ENCODE measurements at regions not wholly inside any gene's neighbourhood (a gene's known extent, or its start where the extent isn't known, plus 50 kb on each side); places are given as distances from the start of the nearest gene placed in this dataset.

DNA sequence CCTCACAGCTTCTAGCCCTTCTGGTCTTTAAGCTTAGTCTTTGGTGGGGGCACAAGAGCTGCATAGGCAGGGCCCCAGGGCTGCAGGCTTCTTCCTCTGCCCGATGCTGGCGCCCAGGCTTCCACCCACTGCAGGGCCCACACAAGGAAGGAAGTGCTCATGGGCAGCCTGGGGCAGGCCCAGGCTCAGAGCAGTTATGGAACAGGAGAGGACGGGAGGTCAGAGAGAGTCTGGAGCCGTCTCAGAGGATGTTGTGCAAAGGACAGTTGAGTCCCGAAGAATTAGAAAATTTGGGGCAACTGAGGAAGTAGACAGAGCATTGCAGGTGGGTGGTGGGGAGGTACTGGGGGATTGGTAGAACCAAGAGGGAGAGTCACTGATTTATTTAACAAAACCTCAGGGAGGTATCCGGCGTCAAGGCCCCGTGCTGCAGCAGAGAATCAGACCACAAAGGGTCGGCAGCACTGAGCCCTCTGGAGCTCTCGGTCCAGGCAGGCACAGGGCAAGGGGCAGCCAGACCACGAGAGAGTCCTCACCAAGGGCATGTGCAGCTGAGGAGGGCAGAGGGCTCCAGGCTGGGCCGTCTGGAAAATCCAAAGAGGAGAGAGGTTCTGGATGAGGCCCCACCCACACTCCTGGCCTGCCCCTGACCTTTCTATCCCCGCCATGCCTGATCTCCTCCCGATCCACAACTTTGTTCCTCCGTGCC is 110.8 kb upstream of the GLI2 start:
- WGBS, 2 experiments (ENCODE audit: extremely low coverage in 1 of 2, insufficient coverage in 1 of 2, insufficient read length in 1 of 2, insufficient replicate concordance in 2 of 2, low coverage in 1 of 2, low lambda C conversion rate in 2 of 2, missing lambda C conversion rate in 1 of 2), result 83% methylated on average over 15 of the region's 15 CpGs; no CpG with 5 or more reads in 1 of the 2 experiments
- no peak overlapping the region for H3K18ac ChIP-seq (ENCODE audit: extremely low read depth, low read length)
- FAIRE-seq, result no peak
- TF ChIP-seq SIN3A (conservative IDR thresholded peaks at IDR 0.05 in 1 of 2, IDR thresholded peaks at IDR 0.05 in 1 of 2; ENCODE audit: low read depth in 1 of 2, low read length in 2 of 2), result no peak
- TF ChIP-seq CHD1 (IDR thresholded peaks at IDR 0.05; ENCODE audit: low read depth, low read length), result no peak
- no peak for TF ChIP-seq TAF7 (optimal IDR thresholded peaks at IDR 0.05; ENCODE audit: borderline replicate concordance, low read depth, low read length)
- no peak for TF ChIP-seq POLR2AphosphoS5 (IDR thresholded peaks at IDR 0.05; ENCODE audit: low read depth, low read length)
- TF ChIP-seq GTF2F1 (IDR thresholded peaks at IDR 0.05; ENCODE audit: borderline replicate concordance, low read depth, low read length), result no peak
- TF ChIP-seq SIRT6 (IDR thresholded peaks at IDR 0.05; ENCODE audit: low read length), result no peak
- TF ChIP-seq RAD21 (IDR thresholded peaks at IDR 0.05 in 1 of 2, conservative IDR thresholded peaks at IDR 0.05 in 1 of 2; ENCODE audit: low read depth in 2 of 2, low read length in 2 of 2), result no peak
- no peak for TF ChIP-seq HDAC2 (IDR thresholded peaks at IDR 0.05; ENCODE audit: borderline replicate concordance in 1 of 2, low read depth in 2 of 2, low read length in 2 of 2)
- no peak for TF ChIP-seq POU5F1 (IDR thresholded peaks at IDR 0.05; ENCODE audit: low read depth, low read length)
- TF ChIP-seq ATF2 (IDR thresholded peaks at IDR 0.05; ENCODE audit: low read length), result no peak
- no peak for TF ChIP-seq ZNF274 (IDR thresholded peaks at IDR 0.05; ENCODE audit: borderline replicate concordance, extremely low read depth, low read length)

More for the DNA sequence above, 110.8 kb upstream of the GLI2 start:
- Histone ChIP-seq H4K20me1 (replicated peaks in 1 of 2; ENCODE audit: control insufficient read depth in 1 of 2, insufficient read depth in 2 of 2, low read length in 2 of 2) (no peaks in the 10 kb centered on the region), H3K14ac (ENCODE audit: insufficient read length) (no peak overlapping the region), H2BK5ac (ENCODE audit: low read depth, low read length) (no peak overlapping the region), H4K91ac (replicated peaks; ENCODE audit: insufficient read length, low read length) (no peak overlapping the region), H3K4me3 (ENCODE audit: extremely low read depth in 1 of 4, insufficient read depth in 2 of 4, low read depth in 3 of 4, low read length in 4 of 4) (no peak overlapping the region), H2AFZ (ENCODE audit: low read length) (no peak overlapping the region), H4K8ac (ENCODE audit: extremely low read depth, insufficient read depth, low read length) (no peak overlapping the region), H3K9me3 (ENCODE audit: insufficient read depth in 2 of 2, low read depth in 1 of 2, low read length in 1 of 2) (no peaks in the 10 kb centered on the region), H4K5ac (ENCODE audit: insufficient read length, low read depth, low read length) (no peak overlapping the region), H3K4me1 (replicated peaks in 1 of 4; ENCODE audit: control insufficient read depth in 3 of 4, insufficient read depth in 4 of 4, low read length in 3 of 4) (no peaks in the 10 kb centered on the region), H2BK120ac (replicated peaks; ENCODE audit: low read depth, low read length) (no peak overlapping the region), H3K27me3 (replicated peaks in 1 of 4; ENCODE audit: control insufficient read depth in 3 of 4, extremely low read depth in 1 of 4, insufficient read depth in 3 of 4, low read length in 3 of 4) (peaks cover 0 to 10% (median 3%) of the 10 kb centered on the region in 4 experiments; a peak in 3 of 7 replicates), H3K36me3 (ENCODE audit: control insufficient read depth in 2 of 4, insufficient read depth in 4 of 4, low read length in 3 of 4) (no peaks in the 10 kb centered on the region), H2BK20ac (ENCODE audit: low read length) (no peak overlapping the region), H2BK15ac (ENCODE audit: low read length) (no peak overlapping the region), H2BK12ac (ENCODE audit: low read depth, low read length) (no peak overlapping the region), H2AK5ac (ENCODE audit: low read depth, low read length) (no peak overlapping the region), H3K79me2 (ENCODE audit: control insufficient read depth in 1 of 2, insufficient read depth in 2 of 2, low read length in 2 of 2) (no peaks in the 10 kb centered on the region), H3K9ac (replicated peaks in 1 of 4; ENCODE audit: extremely low read depth in 1 of 4, low read depth in 3 of 4, low read length in 3 of 4) (no peak overlapping the region), H3K56ac (replicated peaks; ENCODE audit: insufficient read length, low read depth, low read length) (no peak overlapping the region), H3K4me2 (ENCODE audit: insufficient read depth in 1 of 2, low read depth in 2 of 2, low read length in 2 of 2) (no peak overlapping the region), H3K27ac (ENCODE audit: low read depth, low read length) (no peak overlapping the region), H3K23ac (ENCODE audit: insufficient read length) (no peak overlapping the region), H3K23me2 (ENCODE audit: low read depth, low read length) (no peaks in the 10 kb centered on the region; the same call in 1 of the 2 replicates), H3K79me1 (ENCODE audit: low read depth, low read length) (no peaks in the 10 kb centered on the region), H3K4ac (replicated peaks; ENCODE audit: insufficient read length, low read depth, low read length) (no peak overlapping the region)
- DNase-seq (ENCODE audit: low read depth in 1 of 2, low spot score in 2 of 2), result no peak
- ChIA-PET CTCF (ENCODE audit: partially characterized antibody) (interaction anchor here (0.6 to 1.6 kb wide), 4 partner anchors 19 to 50 kb away, joined by 3 to 4 read pairs (median 3); no protein-coding TSS in a partner anchor), POLR2A (ENCODE audit: partially characterized antibody) (no interaction called here)
